MM.1S (cell line): ENCODE measurements at regions not wholly inside any gene's neighbourhood (a gene's known extent, or its start where the extent isn't known, plus 50 kb on each side); places are given as distances from the start of the nearest gene placed in this dataset.

Source experiments
- EZH2 ChIP-seq: fragments of 300-600 bp; sonication (generic); optimal IDR thresholded peaks from 2 replicates; pipeline ENCODE3; 2017; ENCODE audit warnings: low read depth, mild to moderate bottlenecking, antibody characterized with exemption, low read length, mixed read lengths
- TF ChIP-seq, protein P1 (sequence below): fragments of 300-600 bp; sonication (generic); IDR thresholded peaks from 2 replicates; pipeline ENCODE4 v1.5.1; 2016; ENCODE audit warnings: antibody characterized with exemption, low read length, mixed read lengths

DNA sequence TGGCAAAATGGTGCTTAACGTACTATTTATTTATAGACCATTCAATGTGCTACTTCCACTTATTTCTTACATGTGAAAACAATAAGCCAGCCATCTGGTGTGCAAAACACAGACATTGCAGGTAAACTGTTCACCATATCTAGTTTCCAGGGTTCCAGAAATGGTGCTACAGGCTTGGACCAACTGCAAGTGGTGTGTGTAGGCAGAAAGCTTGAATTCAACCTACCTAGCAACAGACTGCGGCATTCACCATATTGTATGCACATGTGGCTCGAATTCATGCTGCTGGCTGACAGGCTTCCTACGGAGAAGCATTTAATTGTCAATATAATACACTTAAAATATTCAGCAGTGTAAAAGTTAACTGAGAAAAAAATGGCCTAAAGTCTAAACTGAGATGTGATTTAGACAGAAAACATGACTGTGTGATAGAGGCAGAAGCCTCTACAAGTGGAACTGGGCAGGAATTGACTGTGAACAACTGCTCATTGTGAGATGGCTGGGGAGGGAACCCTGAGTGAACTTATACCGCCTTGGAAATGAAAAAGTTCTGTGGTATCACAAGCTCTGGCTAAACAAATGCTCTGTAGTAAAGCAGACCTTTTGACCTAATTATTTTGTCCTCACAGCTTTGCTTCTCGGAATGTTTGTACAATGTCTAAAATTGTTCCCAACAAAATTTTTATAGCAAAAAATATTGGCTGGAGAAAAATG, 434.7 kb downstream of the GRIA2 start:
- TF ChIP-seq, protein P1, sequence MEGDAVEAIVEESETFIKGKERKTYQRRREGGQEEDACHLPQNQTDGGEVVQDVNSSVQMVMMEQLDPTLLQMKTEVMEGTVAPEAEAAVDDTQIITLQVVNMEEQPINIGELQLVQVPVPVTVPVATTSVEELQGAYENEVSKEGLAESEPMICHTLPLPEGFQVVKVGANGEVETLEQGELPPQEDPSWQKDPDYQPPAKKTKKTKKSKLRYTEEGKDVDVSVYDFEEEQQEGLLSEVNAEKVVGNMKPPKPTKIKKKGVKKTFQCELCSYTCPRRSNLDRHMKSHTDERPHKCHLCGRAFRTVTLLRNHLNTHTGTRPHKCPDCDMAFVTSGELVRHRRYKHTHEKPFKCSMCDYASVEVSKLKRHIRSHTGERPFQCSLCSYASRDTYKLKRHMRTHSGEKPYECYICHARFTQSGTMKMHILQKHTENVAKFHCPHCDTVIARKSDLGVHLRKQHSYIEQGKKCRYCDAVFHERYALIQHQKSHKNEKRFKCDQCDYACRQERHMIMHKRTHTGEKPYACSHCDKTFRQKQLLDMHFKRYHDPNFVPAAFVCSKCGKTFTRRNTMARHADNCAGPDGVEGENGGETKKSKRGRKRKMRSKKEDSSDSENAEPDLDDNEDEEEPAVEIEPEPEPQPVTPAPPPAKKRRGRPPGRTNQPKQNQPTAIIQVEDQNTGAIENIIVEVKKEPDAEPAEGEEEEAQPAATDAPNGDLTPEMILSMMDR, result no peak
- TF ChIP-seq EZH2, result no peak
